GM18907 (cell line): ENCODE measurements at regions not wholly inside any gene's neighbourhood (a gene's known extent, or its start where the extent isn't known, plus 50 kb on each side); places are given as distances from the start of the nearest gene placed in this dataset.

Experiments used
- ATAC-seq: cut with Tn5 transposase; IDR thresholded peaks from one replicate; pipeline ENCODE4 v1.9.1; 2021; ENCODE audit warnings: mild to moderate bottlenecking, moderate library complexity; ENCODE audit not compliant: unreplicated experiment

GRCh38 chr9:687994-688393 lies 153.5 kb upstream of the DMRT1 start:
- ATAC-seq: no peak

GRCh38 chr9:690517-691111 lies 150.9 kb upstream of the DMRT1 start:
- no peak for ATAC-seq

- ATAC-seq: no peak
These were observed 149.6 kb upstream of the DMRT1 start for GRCh38 chr9:691825-692400.

GRCh38 chr9:692636-693129 lies 148.8 kb upstream of the DMRT1 start:
- no peak for ATAC-seq

- no peak for ATAC-seq
These were observed 148.1 kb upstream of the DMRT1 start for GRCh38 chr9:693201-694091.

GRCh38 chr9:694092-694402 lies 147.4 kb upstream of the DMRT1 start:
- no peak for ATAC-seq

- ATAC-seq: no peak
These were observed 146.9 kb upstream of the DMRT1 start for GRCh38 chr9:694403-695154.

- no peak for ATAC-seq
These were observed 146.2 kb upstream of the DMRT1 start for GRCh38 chr9:695252-695651.

GRCh38 chr9:696332-697323 lies 144.9 kb upstream of the DMRT1 start:
- no peak for ATAC-seq

GRCh38 chr9:698276-698675 lies 143.2 kb upstream of the DMRT1 start:
- ATAC-seq: no peak

- no peak for ATAC-seq
These were observed 142.5 kb upstream of the DMRT1 start for GRCh38 chr9:698954-699353.

- ATAC-seq: no peak
These were observed 142.1 kb upstream of the DMRT1 start for GRCh38 chr9:699396-699795.

GRCh38 chr9:700365-701282 lies 140.9 kb upstream of the DMRT1 start:
- ATAC-seq: no peak

- no peak for ATAC-seq
These were observed 138.1 kb upstream of the DMRT1 start for GRCh38 chr9:703392-703791.

GRCh38 chr9:706073-706472 lies 135.4 kb upstream of the DMRT1 start:
- ATAC-seq: no peak

GRCh38 chr9:706606-707459 lies 134.7 kb upstream of the DMRT1 start:
- ATAC-seq: peak; percentile 52

GRCh38 chr9:708182-708550 lies 133.3 kb upstream of the DMRT1 start:
- ATAC-seq: no peak
